ENCODE measurements at regions not wholly inside any gene's neighbourhood (a gene's known extent, or its start where the extent isn't known, plus 50 kb on each side); places are given as distances from the start of the nearest gene placed in this dataset.
A peak's percentile ranks its signal among the peaks of the same experiment; 100 is the strongest.

GRCh38 chr2:128753800-128754199 lies 435.1 kb upstream of the HS6ST1 start:
- no peak for DNase-seq
- no peak overlapping the region for H3K27ac ChIP-seq
- no peaks in the 10 kb centered on the region for H3K9me3 ChIP-seq
- H3K4me1 ChIP-seq, result peaks cover 6% of the 10 kb centered on the region
- TF ChIP-seq CTCF (IDR thresholded peaks at IDR 0.05), result no peak
- ATAC-seq, result no peak
- intact Hi-C loops (cut with DNase I), result no loop called here
- H3K27me3 ChIP-seq, result no peaks in the 10 kb centered on the region
- no peaks in the 10 kb centered on the region for H3K36me3 ChIP-seq
- no peak overlapping the region for H3K4me3 ChIP-seq

- Histone ChIP-seq H3K36me3 (no peaks in the 10 kb centered on the region), H3K27me3 (no peaks in the 10 kb centered on the region), H3K4me3 (no peak overlapping the region), H3K9me3 (no peaks in the 10 kb centered on the region), H3K4me1 (peaks cover 6% of the 10 kb centered on the region), H3K27ac (no peak overlapping the region)
- intact Hi-C loops (cut with DNase I), result no loop called here
- ATAC-seq, result peak; percentile 70
- TF ChIP-seq CTCF (IDR thresholded peaks at IDR 0.05), result no peak
- DNase-seq, result no peak
These were observed 435.6 kb upstream of the HS6ST1 start for GRCh38 chr2:128754246-128754724.

GRCh38 chr2:128755695-128756364 lies 437.2 kb upstream of the HS6ST1 start:
- no peak for TF ChIP-seq CTCF (IDR thresholded peaks at IDR 0.05)
- no peak for ATAC-seq
- no peaks in the 10 kb centered on the region for H3K36me3 ChIP-seq
- peaks cover 6% of the 10 kb centered on the region for H3K4me1 ChIP-seq
- H3K27ac ChIP-seq, result no peak overlapping the region
- H3K4me3 ChIP-seq, result no peak overlapping the region
- H3K9me3 ChIP-seq, result no peaks in the 10 kb centered on the region
- no peaks in the 10 kb centered on the region for H3K27me3 ChIP-seq
- no peak for DNase-seq
- intact Hi-C loops (cut with DNase I), result no loop called here

- Histone ChIP-seq H3K27me3 (no peaks in the 10 kb centered on the region), H3K4me3 (no peak overlapping the region), H3K36me3 (no peaks in the 10 kb centered on the region), H3K4me1 (peaks cover 6% of the 10 kb centered on the region), H3K27ac (no peak overlapping the region), H3K9me3 (no peaks in the 10 kb centered on the region)
- intact Hi-C loops (cut with DNase I), result no loop called here
- no peak for TF ChIP-seq CTCF (IDR thresholded peaks at IDR 0.05)
- DNase-seq (no peak), ATAC-seq (peak; percentile 62)
These were observed 437.7 kb upstream of the HS6ST1 start for GRCh38 chr2:128756365-128756717.

GRCh38 chr2:128765811-128766210 lies 447.1 kb upstream of the HS6ST1 start:
- DNase-seq (peak; percentile 33), ATAC-seq (no peak)
- intact Hi-C loops (cut with DNase I), result no loop called here
- Histone ChIP-seq H3K36me3 (no peaks in the 10 kb centered on the region), H3K27ac (no peak overlapping the region), H3K4me3 (no peak overlapping the region), H3K4me1 (no peaks in the 10 kb centered on the region), H3K27me3 (no peaks in the 10 kb centered on the region), H3K9me3 (no peaks in the 10 kb centered on the region)
- no peak for TF ChIP-seq CTCF (IDR thresholded peaks at IDR 0.05)

GRCh38 chr2:128768041-128768440 lies 449.4 kb upstream of the HS6ST1 start:
- Histone ChIP-seq H3K36me3 (no peaks in the 10 kb centered on the region), H3K9me3 (no peaks in the 10 kb centered on the region), H3K27me3 (no peaks in the 10 kb centered on the region), H3K4me1 (no peaks in the 10 kb centered on the region), H3K27ac (no peak overlapping the region), H3K4me3 (no peak overlapping the region)
- DNase-seq (no peak), ATAC-seq (no peak)
- TF ChIP-seq CTCF (IDR thresholded peaks at IDR 0.05), result no peak
- intact Hi-C loops (cut with DNase I), result no loop called here
